Activated CD4-positive, alpha-beta T cell treated with anti-CD3 and anti-CD28 coated beads for 36 hours (primary cell): ENCODE measurements at regions not wholly inside any gene's neighbourhood (a gene's known extent, or its start where the extent isn't known, plus 50 kb on each side); places are given as distances from the start of the nearest gene placed in this dataset.
A peak's percentile ranks its signal among the peaks of the same experiment; 100 is the strongest.

Experiments
- ATAC-seq: fragments of 200-7000 bp; cut with Tn5 transposase; one replicate; pipeline ENCODE4 v1.10.0; 2021; ENCODE audit warnings: mild to moderate bottlenecking, moderate library complexity
- CTCF ChIA-PET: fragments of 350-600 bp; sonication (Branson Sonifier 250); formaldehyde crosslinking; loops from one replicate; lab custom pipeline; 2021; ENCODE audit warnings: antibody characterized with exemption; lab: Charles Lee
- POLR2A ChIA-PET: fragments of 350-600 bp; sonication (Branson Sonifier 250); formaldehyde crosslinking; loops from one replicate; lab custom pipeline; 2021; ENCODE audit warnings: antibody characterized with exemption, inconsistent platforms; lab: Charles Lee
- DNase-seq: peaks from one replicate; pipeline ENCODE4 v3.0.0-alpha.2; 2020
- H3K27ac Mint-ChIP-seq: one replicate; pipeline ENCODE4 v1.8.0; 2021; ENCODE audit warnings: mixed read lengths
- H3K27me3 Mint-ChIP-seq: one replicate; pipeline ENCODE4 v1.8.0; 2021; ENCODE audit warnings: mixed read lengths
- H3K36me3 Mint-ChIP-seq: one replicate; pipeline ENCODE4 v1.8.0; 2021; ENCODE audit warnings: low read depth, mixed read lengths
- H3K4me1 Mint-ChIP-seq: one replicate; pipeline ENCODE4 v1.8.0; 2021; ENCODE audit warnings: mixed read lengths
- H3K4me3 Mint-ChIP-seq: one replicate; pipeline ENCODE4 v1.8.0; 2021; ENCODE audit warnings: mild to moderate bottlenecking, moderate library complexity, mixed read lengths
- H3K9me3 Mint-ChIP-seq: one replicate; pipeline ENCODE4 v1.8.0; 2021; ENCODE audit warnings: low read depth, mixed read lengths
- intact Hi-C, 2 experiments: fragments of 100-400 bp; cut with DNase I in 1 of 2; cut with micrococcal nuclease in 1 of 2; formaldehyde crosslinking; loops; one replicate each; pipeline versions ENCODE4 v1.14.2 to v1.15.1; 2022 to 2024; cut with DNase I, micrococcal nuclease

DNA sequence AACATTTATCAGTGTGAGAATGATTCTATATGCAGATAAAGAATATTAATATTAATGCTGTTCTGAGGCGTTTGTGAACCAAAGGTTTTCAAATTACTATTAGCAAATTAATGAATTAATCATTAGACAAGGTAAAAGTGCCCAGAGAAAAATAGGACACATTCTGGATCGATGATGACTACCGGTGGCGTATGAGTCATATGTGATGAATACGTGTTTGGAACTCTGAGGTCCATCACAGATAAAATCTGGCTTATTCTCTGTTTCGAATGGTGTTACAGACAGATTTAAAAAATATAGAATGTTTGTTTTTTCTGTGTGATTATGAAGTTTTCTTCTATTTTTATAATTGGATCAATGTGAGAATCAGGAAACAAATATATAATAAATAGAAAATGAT lies 79.2 kb upstream of the RTL1 start:
- CTCF ChIA-PET = no interaction called here
- no peak overlapping the region for H3K27ac Mint-ChIP-seq
- POLR2A ChIA-PET = no interaction called here
- no peaks in the 10 kb centered on the region for H3K36me3 Mint-ChIP-seq
- H3K9me3 Mint-ChIP-seq = no peaks in the 10 kb centered on the region
- H3K27me3 Mint-ChIP-seq = peaks cover 19% of the 10 kb centered on the region
- H3K4me3 Mint-ChIP-seq = no peak overlapping the region
- ATAC-seq = no peak
- no peaks in the 10 kb centered on the region for H3K4me1 Mint-ChIP-seq
- intact Hi-C loops = no loop called here
- no peak for DNase-seq

GRCh38 chr14:100983710-100984109 lies 80.2 kb upstream of the RTL1 start:
- Mint-ChIP-seq H3K9me3 (no peaks in the 10 kb centered on the region), H3K27ac (no peak overlapping the region), H3K27me3 (peaks cover 17% of the 10 kb centered on the region), H3K36me3 (no peaks in the 10 kb centered on the region), H3K4me1 (no peaks in the 10 kb centered on the region), H3K4me3 (no peak overlapping the region)
- ATAC-seq = no peak
- ChIA-PET CTCF (no interaction called here), POLR2A (no interaction called here)
- intact Hi-C loops = no loop called here
- no peak for DNase-seq

DNA sequence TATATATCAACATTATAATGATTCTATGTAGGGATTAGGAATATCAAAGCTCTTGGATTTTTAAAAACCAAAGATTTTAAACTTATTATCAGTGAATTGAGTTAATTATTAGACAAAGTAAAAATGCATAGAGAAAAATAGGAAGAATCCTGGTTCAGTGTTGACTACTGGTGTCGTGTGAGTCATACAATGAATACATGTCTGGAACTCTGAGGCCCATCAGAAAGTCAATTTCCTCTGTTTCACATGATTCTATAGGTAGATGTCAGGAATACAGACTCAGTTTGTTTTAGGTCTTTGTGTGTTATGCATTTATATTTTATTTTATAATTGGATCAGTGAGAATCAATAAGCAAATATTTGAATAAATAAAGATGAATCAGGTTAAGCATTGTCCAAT lies 84.5 kb upstream of the RTL1 start:
- Mint-ChIP-seq H3K27me3 (peaks cover 14% of the 10 kb centered on the region), H3K4me3 (no peak overlapping the region), H3K36me3 (no peaks in the 10 kb centered on the region), H3K27ac (no peak overlapping the region), H3K4me1 (no peaks in the 10 kb centered on the region), H3K9me3 (no peaks in the 10 kb centered on the region)
- DNase-seq (no peak), ATAC-seq (no peak)
- POLR2A ChIA-PET = no interaction called here
- intact Hi-C loops = no loop called here
- CTCF ChIA-PET = no interaction called here

GRCh38 chr14:100988411-100988900 lies 84.9 kb upstream of the RTL1 start:
- peak; percentile 36 for ATAC-seq
- H3K4me3 Mint-ChIP-seq = no peak overlapping the region
- no peaks in the 10 kb centered on the region for H3K9me3 Mint-ChIP-seq
- CTCF ChIA-PET = no interaction called here
- no peak overlapping the region for H3K27ac Mint-ChIP-seq
- intact Hi-C loops = no loop called here
- H3K27me3 Mint-ChIP-seq = peaks cover 12% of the 10 kb centered on the region
- POLR2A ChIA-PET = no interaction called here
- DNase-seq = no peak
- H3K36me3 Mint-ChIP-seq = no peaks in the 10 kb centered on the region
- no peaks in the 10 kb centered on the region for H3K4me1 Mint-ChIP-seq

GRCh38 chr14:100988956-100989355 lies 85.4 kb upstream of the RTL1 start:
- POLR2A ChIA-PET = no interaction called here
- no peaks in the 10 kb centered on the region for H3K36me3 Mint-ChIP-seq
- no peak for ATAC-seq

DNA sequence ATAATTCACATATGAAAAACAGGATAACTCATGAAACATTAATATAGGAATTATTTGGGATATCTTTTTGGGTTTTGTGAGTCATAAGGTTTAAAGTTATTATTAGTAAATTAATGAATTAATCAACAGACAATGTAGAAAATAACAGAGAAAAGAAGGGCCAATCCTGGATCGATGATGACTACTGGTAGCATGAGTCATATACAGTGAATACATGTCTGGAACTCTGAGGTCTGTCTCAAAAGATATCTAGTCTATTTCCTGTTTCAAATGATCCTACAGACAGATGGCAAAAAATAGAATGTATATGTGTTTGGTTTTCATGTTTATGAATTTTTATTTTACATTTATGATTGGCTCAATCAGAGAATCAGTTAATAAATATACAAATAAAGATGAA lies 86.4 kb upstream of the RTL1 start:
- ATAC-seq (no peak), DNase-seq (no peak)
- POLR2A ChIA-PET = no interaction called here
- Mint-ChIP-seq H3K27ac (no peak overlapping the region), H3K4me3 (no peak overlapping the region), H3K27me3 (peaks cover 15% of the 10 kb centered on the region), H3K4me1 (no peaks in the 10 kb centered on the region), H3K36me3 (no peaks in the 10 kb centered on the region), H3K9me3 (no peaks in the 10 kb centered on the region)
- intact Hi-C loops = no loop called here
- CTCF ChIA-PET = no interaction called here

More at GRCh38 chr14:100988956-100989355, 85.4 kb upstream of the RTL1 start:
- no peaks in the 10 kb centered on the region for H3K9me3 Mint-ChIP-seq
- no peak overlapping the region for H3K4me3 Mint-ChIP-seq
- H3K27ac Mint-ChIP-seq = no peak overlapping the region
- no peak for DNase-seq
- intact Hi-C loops = no loop called here
- H3K4me1 Mint-ChIP-seq = no peaks in the 10 kb centered on the region
- H3K27me3 Mint-ChIP-seq = peaks cover 12% of the 10 kb centered on the region
- CTCF ChIA-PET = no interaction called here

GRCh38 chr14:100994082-100994481 lies 90.6 kb upstream of the RTL1 start:
- POLR2A ChIA-PET = no interaction called here
- Mint-ChIP-seq H3K27me3 (peaks cover 20% of the 10 kb centered on the region), H3K4me1 (no peaks in the 10 kb centered on the region), H3K36me3 (no peaks in the 10 kb centered on the region), H3K4me3 (no peak overlapping the region), H3K27ac (no peak overlapping the region), H3K9me3 (no peaks in the 10 kb centered on the region)
- CTCF ChIA-PET = interaction anchor here (0.7 kb wide), 1 partner anchor 142 kb away, joined by 3 read pairs; no protein-coding TSS in a partner anchor
- ATAC-seq (no peak), DNase-seq (no peak)
- intact Hi-C loops = no loop called here

- DNase-seq (no peak), ATAC-seq (no peak)
- Mint-ChIP-seq H3K27ac (no peak overlapping the region), H3K27me3 (peaks cover 20% of the 10 kb centered on the region), H3K4me3 (no peak overlapping the region), H3K36me3 (no peaks in the 10 kb centered on the region), H3K4me1 (no peaks in the 10 kb centered on the region), H3K9me3 (no peaks in the 10 kb centered on the region)
- ChIA-PET CTCF (no interaction called here), POLR2A (no interaction called here)
- intact Hi-C loops = no loop called here
These were observed 91.3 kb upstream of the RTL1 start for GRCh38 chr14:100994756-100995330.

GRCh38 chr14:101000711-101001250 lies 97.3 kb upstream of the RTL1 start:
- no peak for ATAC-seq
- intact Hi-C loops = no loop called here

GRCh38 chr14:101001311-101002069 lies 98.0 kb upstream of the RTL1 start:
- intact Hi-C loops = no loop called here
- H3K36me3 Mint-ChIP-seq = no peaks in the 10 kb centered on the region
- H3K27me3 Mint-ChIP-seq = peaks cover 27% of the 10 kb centered on the region
- no peak for DNase-seq
- ChIA-PET CTCF (interaction anchor here (0.7 kb wide), 1 partner anchor 9 kb away, joined by 3 read pairs; no protein-coding TSS in a partner anchor), POLR2A (no interaction called here)
- H3K4me1 Mint-ChIP-seq = no peaks in the 10 kb centered on the region
- no peak overlapping the region for H3K4me3 Mint-ChIP-seq
- no peaks in the 10 kb centered on the region for H3K9me3 Mint-ChIP-seq
- peak; percentile 64 for ATAC-seq
- no peak overlapping the region for H3K27ac Mint-ChIP-seq

More at GRCh38 chr14:101000711-101001250, 97.3 kb upstream of the RTL1 start:
- no peak overlapping the region for H3K4me3 Mint-ChIP-seq
- no peak overlapping the region for H3K27ac Mint-ChIP-seq
- CTCF ChIA-PET = no interaction called here
- H3K4me1 Mint-ChIP-seq = no peaks in the 10 kb centered on the region
- H3K36me3 Mint-ChIP-seq = no peaks in the 10 kb centered on the region
- H3K27me3 Mint-ChIP-seq = peaks cover 22% of the 10 kb centered on the region
- POLR2A ChIA-PET = no interaction called here
- no peak for DNase-seq
- H3K9me3 Mint-ChIP-seq = no peaks in the 10 kb centered on the region

DNA sequence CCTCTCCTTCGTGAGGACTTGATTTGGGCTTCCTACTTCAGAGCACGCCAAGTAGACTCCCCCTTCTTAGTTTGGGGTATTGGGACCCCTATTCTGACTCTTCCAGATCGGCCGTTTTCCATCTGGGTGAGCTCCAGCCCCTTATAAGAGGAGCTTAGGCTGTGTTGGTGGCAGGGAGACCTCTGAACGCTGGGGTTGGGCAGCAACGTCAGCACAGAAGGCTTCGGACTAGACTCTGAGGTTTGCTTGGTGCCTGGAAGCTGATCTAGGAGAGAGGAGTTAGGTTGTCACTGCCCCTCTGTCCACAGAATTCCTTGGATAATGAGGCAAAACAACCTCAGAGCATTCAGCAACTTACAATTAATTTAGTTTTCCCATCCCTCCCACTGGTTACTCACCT lies 99.2 kb upstream of the RTL1 start:
- ChIA-PET CTCF (interaction anchor here (1.1 kb wide), 1 partner anchor 232 kb away, joined by 3 read pairs; no protein-coding TSS in a partner anchor), POLR2A (no interaction called here)
- peaks cover 27% of the 10 kb centered on the region for H3K27me3 Mint-ChIP-seq
- DNase-seq = no peak
- no peaks in the 10 kb centered on the region for H3K4me1 Mint-ChIP-seq
- no peak overlapping the region for H3K4me3 Mint-ChIP-seq
- intact Hi-C loops = no loop called here
- ATAC-seq = no peak
- no peak overlapping the region for H3K27ac Mint-ChIP-seq
- H3K36me3 Mint-ChIP-seq = no peaks in the 10 kb centered on the region
- H3K9me3 Mint-ChIP-seq = no peaks in the 10 kb centered on the region

DNA sequence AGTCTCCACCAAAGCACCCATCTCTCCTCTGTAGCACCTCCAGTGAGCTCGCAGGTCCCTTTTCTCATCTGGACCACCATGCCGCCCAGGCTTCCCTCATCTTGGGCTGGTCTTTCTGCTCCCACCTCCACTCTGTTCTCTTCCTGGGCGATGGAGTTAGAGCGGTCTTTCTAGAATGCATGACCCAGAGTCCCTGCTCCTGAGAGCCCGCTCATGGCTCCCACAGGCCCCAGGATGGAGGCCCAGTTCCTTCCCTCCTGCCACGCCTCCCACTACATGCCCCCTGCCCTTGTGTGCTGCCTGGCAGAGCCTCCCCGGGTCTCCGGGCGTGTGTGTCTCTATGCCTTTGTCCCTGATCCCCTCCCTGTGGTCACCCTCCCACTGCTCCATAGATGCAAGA lies 100.7 kb upstream of the RTL1 start:
- H3K9me3 Mint-ChIP-seq = no peaks in the 10 kb centered on the region
- ChIA-PET CTCF (no interaction called here), POLR2A (no interaction called here)

More for the DNA sequence above, 100.7 kb upstream of the RTL1 start:
- Mint-ChIP-seq H3K4me1 (no peaks in the 10 kb centered on the region), H3K36me3 (no peaks in the 10 kb centered on the region), H3K27ac (no peak overlapping the region), H3K4me3 (no peak overlapping the region), H3K27me3 (peaks cover 22% of the 10 kb centered on the region)
- intact Hi-C loops = no loop called here
- DNase-seq = no peak
- ATAC-seq = no peak
